GM18499 (cell line): ENCODE measurements at regions not wholly inside any gene's neighbourhood (a gene's known extent, or its start where the extent isn't known, plus 50 kb on each side); places are given as distances from the start of the nearest gene placed in this dataset.
A peak's percentile ranks its signal among the peaks of the same experiment; 100 is the strongest.

ENCODE experiments used
- ATAC-seq: cut with Tn5 transposase; IDR thresholded peaks from one replicate; pipeline ENCODE4 v1.9.1; 2021; ENCODE audit warnings: moderate number of reproducible peaks; ENCODE audit not compliant: insufficient read depth, unreplicated experiment

- ATAC-seq = no peak
Measured at GRCh38 chr3:34174740-34175139, 376.3 kb downstream of the PDCD6IP start.

GRCh38 chr3:34175636-34176176, 377.3 kb downstream of the PDCD6IP start:
- ATAC-seq = no peak

DNA sequence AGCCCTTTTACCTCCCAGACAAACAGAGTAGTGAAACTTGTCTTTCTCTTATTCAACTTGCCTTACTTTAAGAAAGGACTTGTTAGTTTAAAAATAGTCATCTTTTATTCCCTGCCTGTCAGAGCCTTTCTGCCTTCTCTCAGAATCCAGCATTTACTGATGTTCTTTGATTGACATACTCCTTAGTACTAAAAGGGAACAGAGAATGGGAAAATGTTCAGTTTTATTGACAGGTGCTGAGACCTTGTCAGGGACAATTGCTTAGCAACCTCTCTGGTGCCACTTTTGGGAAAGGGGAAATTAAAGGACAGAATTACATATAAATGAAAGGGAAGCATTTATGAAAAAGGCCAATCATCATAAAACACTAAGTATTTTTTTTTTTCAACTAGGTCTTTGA, 378.3 kb downstream of the PDCD6IP start:
- ATAC-seq = no peak

DNA sequence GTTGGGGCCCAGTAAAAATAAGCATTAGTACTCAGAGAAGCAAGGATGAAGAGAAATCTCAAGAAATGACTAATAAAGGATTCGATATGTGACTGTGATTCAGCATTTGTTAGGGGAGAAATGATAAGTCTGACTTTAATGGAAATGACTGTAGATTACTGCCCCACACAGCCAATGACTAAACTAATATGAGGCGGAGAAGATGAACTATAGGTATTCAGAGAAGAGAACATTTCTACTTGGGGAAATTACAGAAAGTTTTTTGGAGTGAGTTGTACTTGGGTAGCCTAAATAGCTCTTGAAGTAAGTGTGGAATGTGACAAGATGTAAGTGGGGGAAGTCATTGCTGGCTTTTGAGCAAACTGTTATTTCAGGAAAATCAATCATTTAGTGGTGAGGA, 380.0 kb downstream of the PDCD6IP start:
- ATAC-seq = no peak

GRCh38 chr3:34179716-34180115, 381.3 kb downstream of the PDCD6IP start:
- no peak for ATAC-seq

GRCh38 chr3:34180532-34180931, 382.1 kb downstream of the PDCD6IP start:
- no peak for ATAC-seq

- no peak for ATAC-seq
Measured at GRCh38 chr3:34183114-34183513, 384.7 kb downstream of the PDCD6IP start.

GRCh38 chr3:34183611-34184340, 385.3 kb downstream of the PDCD6IP start:
- ATAC-seq = no peak

DNA sequence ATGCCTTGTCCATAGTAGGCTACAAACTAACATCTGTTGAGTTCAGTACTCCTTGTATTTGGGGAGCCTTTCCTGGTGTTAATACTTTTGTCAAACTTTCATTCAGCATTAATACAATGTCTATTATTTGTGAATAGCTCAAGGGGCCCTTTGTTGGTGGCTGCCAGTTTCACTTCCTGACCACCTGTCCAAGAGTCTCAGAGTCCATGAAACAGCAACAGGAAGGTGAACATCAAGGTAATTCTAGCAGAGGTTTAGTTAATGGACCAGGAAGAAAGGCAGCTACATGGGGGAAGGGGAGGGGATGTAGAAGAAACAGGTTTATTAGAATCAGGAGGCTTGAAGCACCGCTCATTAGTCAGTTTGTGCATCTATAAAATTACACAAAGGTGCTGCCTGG, 386.9 kb downstream of the PDCD6IP start:
- ATAC-seq = no peak

- ATAC-seq = no peak
Measured at GRCh38 chr3:34189133-34189532, 390.7 kb downstream of the PDCD6IP start.

DNA sequence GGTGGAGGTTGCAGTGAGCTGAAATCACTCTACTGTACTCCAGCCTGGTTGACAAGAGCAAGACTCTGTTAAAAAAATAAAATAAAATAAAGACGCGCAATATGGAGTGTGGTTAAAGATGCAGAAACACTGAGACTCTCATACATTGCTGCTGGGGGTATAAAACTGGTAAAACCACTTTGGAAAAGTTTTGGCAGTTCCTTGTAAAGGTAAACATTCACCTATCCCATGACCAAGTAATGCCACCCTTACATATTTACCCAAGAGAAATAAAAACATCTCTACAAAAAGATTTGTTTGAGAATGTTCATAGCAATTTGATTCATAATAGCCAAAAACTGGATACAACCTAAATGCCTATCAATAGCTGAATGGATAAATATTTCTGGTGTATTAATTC, 398.5 kb downstream of the PDCD6IP start:
- no peak for ATAC-seq

DNA sequence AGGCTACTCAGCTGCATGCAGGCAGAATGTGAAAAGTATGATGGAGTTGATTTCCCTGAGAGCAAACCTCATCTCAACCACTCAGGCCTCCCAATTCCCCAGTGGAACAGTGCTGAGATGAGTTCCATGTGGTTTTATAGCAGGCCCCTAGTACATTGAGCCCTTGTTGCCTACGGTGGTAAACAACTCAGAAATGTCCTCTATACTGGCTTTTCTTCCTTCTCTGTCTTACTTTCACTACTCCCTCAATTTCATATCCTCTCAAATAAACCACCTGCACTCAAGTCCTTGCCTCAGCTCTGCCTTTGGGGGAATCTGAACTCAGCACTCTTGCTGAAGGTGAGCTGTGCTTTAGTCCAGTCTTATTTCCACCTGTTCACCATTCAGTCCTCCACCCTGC, 399.9 kb downstream of the PDCD6IP start:
- peak; percentile 32 for ATAC-seq

DNA sequence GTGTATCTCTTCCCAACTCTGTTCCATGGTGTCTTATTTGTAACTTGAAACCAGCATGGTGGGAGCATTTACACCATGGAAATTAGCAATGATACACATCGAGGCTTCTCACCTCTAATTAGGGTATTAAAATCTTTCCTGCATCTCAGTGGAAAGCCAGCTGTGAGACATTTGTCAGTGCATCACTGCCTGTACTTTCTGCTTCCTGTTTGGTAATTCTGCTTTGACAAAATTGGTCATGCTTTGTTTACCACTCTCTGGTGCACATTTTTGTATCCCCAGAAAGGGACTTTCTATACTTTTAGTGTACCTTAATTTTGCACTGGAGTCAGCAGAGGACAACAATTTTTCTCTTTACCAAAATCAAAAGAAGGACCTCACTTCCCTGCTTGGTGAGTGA, 402.1 kb downstream of the PDCD6IP start:
- peak; percentile 96 for ATAC-seq

DNA sequence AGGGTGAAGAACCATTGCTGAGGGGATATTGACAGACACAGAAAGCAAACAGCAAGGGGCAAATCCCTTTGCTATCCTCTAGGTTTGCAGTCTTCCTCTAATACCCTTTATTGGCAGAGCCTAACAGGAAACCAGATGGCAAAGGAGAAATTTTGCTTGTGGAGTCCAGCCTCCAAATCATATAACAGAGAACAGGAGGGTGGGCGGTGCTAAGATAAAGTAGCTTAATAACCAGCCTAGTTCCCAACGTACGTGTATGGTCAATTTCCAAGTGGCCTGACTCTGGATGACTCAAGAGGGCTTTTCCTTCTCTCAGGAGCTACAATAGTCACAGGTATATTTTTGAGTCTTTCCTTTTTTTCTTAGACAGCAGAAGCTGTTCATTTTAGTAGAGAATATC, 404.5 kb downstream of the PDCD6IP start:
- ATAC-seq = no peak

GRCh38 chr3:34203386-34203785, 405.0 kb downstream of the PDCD6IP start:
- no peak for ATAC-seq

DNA sequence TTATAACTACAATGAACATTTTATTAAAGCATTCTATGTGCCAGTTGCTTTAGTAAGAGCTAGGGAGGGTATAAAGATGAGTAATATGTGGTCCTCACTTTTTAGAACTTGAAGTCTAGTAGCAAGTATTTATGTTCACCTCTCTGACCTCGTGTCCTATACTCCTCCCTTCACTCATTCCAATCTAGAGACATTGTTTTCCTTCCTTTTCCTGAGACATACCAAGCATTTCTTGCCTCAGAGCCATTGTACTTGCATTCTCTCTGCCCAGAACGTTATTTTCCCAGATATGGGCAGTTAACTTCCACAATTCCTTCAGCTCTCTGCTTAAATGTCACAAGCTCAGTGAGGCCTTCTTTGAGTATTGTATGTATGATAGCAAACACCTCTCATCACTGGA, 408.6 kb downstream of the PDCD6IP start:
- ATAC-seq = no peak

DNA sequence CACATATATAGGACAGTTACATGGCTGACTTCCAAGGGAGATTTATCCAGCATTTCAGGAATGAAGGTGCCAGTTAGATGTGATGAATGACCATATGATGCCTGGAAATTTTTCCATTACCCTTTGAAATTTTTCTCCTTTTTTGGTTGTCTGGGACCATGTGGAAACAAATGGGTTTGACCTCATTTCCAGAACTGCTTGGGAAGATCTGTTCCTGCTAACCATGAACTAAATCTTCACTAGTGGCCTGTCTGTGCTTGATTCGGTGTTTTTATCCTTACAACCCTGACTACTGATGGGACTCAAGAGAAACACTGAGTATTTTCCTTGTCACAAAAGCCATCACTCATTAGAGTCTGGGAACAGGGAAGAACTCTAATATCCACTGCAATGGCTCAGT, 409.4 kb downstream of the PDCD6IP start:
- ATAC-seq = no peak

GRCh38 chr3:34212175-34212574, 413.7 kb downstream of the PDCD6IP start:
- ATAC-seq = no peak

- no peak for ATAC-seq
Measured at GRCh38 chr3:34212656-34213055, 414.2 kb downstream of the PDCD6IP start.

GRCh38 chr3:34213478-34213877, 415.0 kb downstream of the PDCD6IP start:
- no peak for ATAC-seq

GRCh38 chr3:34216711-34217335, 418.4 kb downstream of the PDCD6IP start:
- ATAC-seq = no peak
